HepG2 (cell line): ENCODE measurements at regions not wholly inside any gene's neighbourhood (a gene's known extent, or its start where the extent isn't known, plus 50 kb on each side); places are given as distances from the start of the nearest gene placed in this dataset.

ENCODE experiments used
- ATAC-seq: fragments of 200-7000 bp; cut with Tn5 transposase; 3 replicates; pipeline ENCODE4 v1.9.1; 2020; ENCODE audit warnings: mild to moderate bottlenecking, moderate library complexity
- BruUV-seq: library from RNA; stranded (reverse); fragments of 400-500 nt; replicated peaks from 2 replicates; lab custom pipeline; 2021; lab: Mats Ljungman, UMichigan
- CTCF ChIA-PET: fragments of 300-600 bp; formaldehyde crosslinking; extraction: SDS; loops from one replicate; lab custom pipeline; 2021; ENCODE audit warnings: low total read pairs, inconsistent platforms, low intra/inter-chr PET ratio; lab: Yijun Ruan, JAX
- POLR2A ChIA-PET: fragments of 350-600 bp; sonication (Branson Sonifier 250); formaldehyde crosslinking; loops from one replicate; lab custom pipeline; 2020; ENCODE audit warnings: antibody characterized with exemption, inconsistent platforms; lab: Yijun Ruan, JAX
- DNase-seq: peaks from one replicate; pipeline ENCODE4 v3.0.0-alpha.2; 2015; ENCODE audit warnings: low spot score
- FAIRE-seq: peaks from 3 replicates; lab custom pipeline; 2011; peaks lifted over from hg19 to GRCh38; lab: Jason Lieb, UNC
- H2AFZ ChIP-seq: one replicate; pipeline ENCODE4 v1.6.1; 2011; ENCODE audit warnings: low read length, inconsistent platforms
- H3K27ac ChIP-seq: fragments of 300-600 bp; 3 replicates; pipeline ENCODE4 v1.8.0; 2011; ENCODE audit warnings: mixed run types, mild to moderate bottlenecking, mixed read lengths, low read length, inconsistent platforms; ENCODE audit not compliant: insufficient read depth; ENCODE audit errors: extremely low read length
- H3K27me3 ChIP-seq, 2 experiments: fragments of 200-600 bp in 1 of 2; 2 replicates in 1 of 2; 3 replicates in 1 of 2; pipeline versions ENCODE4 v1.6.0 to v1.8.0; 2011; ENCODE audit warnings: low read length in 2 of 2, mild to moderate bottlenecking in 2 of 2, moderate library complexity in 2 of 2, inconsistent platforms in 1 of 2; ENCODE audit not compliant: insufficient read depth in 2 of 2, control insufficient read depth in 1 of 2
- H3K36me3 ChIP-seq, 2 experiments: fragments of 200-600 bp in 1 of 2; replicated peaks in 1 of 2; 2 replicates in 1 of 2; 3 replicates in 1 of 2; pipeline versions ENCODE4 v1.5.1 to v1.8.0; 2011; ENCODE audit warnings: low read length in 2 of 2, inconsistent platforms in 1 of 2; ENCODE audit not compliant: insufficient read depth in 2 of 2, control insufficient read depth in 1 of 2
- H3K4me1 ChIP-seq: 2 replicates; pipeline ENCODE4 v1.5.1; 2012; ENCODE audit warnings: low read length, inconsistent platforms; ENCODE audit not compliant: insufficient read depth
- H3K4me2 ChIP-seq: 2 replicates; pipeline ENCODE4 v1.6.0; 2011; ENCODE audit warnings: low read depth, low read length, inconsistent platforms
- H3K4me3 ChIP-seq, 3 experiments: fragments of 200-600 bp in 1 of 3; sonication (generic), shearing (Covaris generic) in 1 of 3; replicated peaks in 1 of 3; 2 replicates each; pipeline ENCODE4 v1.5.1; 2011 to 2016; ENCODE audit warnings: low read length in 3 of 3, inconsistent platforms in 2 of 3, low read depth in 2 of 3, mild to moderate bottlenecking in 2 of 3, control low read depth in 1 of 3, mixed read lengths in 1 of 3; ENCODE audit not compliant: insufficient read depth in 1 of 3
- H3K79me2 ChIP-seq: one replicate; pipeline ENCODE4 v1.6.1; 2011; ENCODE audit warnings: low read length, inconsistent platforms; ENCODE audit not compliant: insufficient read depth
- H3K9ac ChIP-seq: 2 replicates; pipeline ENCODE4 v1.6.0; 2011; ENCODE audit warnings: mild to moderate bottlenecking, low read depth, low read length, inconsistent platforms; ENCODE audit not compliant: insufficient read depth
- H3K9me3 ChIP-seq: 2 replicates; pipeline ENCODE4 v1.5.1; 2012; ENCODE audit warnings: mild to moderate bottlenecking, low read length
- H4K20me1 ChIP-seq: 2 replicates; pipeline ENCODE4 v1.6.0; 2011; ENCODE audit warnings: inconsistent platforms, mild to moderate bottlenecking, low read length, moderate library complexity; ENCODE audit not compliant: insufficient read depth
- HMGA1 ChIP-seq: sonication (generic); formaldehyde crosslinking; conservative IDR thresholded peaks from 2 replicates; pipeline ENCODE4 v1.4.0; 2020; ENCODE audit warnings: missing genetic modification reagents
- JDP2 ChIP-seq: sonication (generic); formaldehyde crosslinking; IDR thresholded peaks from 2 replicates; pipeline ENCODE4 v1.8.1; 2022; ENCODE audit warnings: missing genetic modification reagents, borderline replicate concordance
- RELA ChIP-seq: sonication (generic); formaldehyde crosslinking; IDR thresholded peaks from 2 replicates; pipeline ENCODE4 v1.4.0; 2020; ENCODE audit warnings: missing genetic modification reagents
- RFX5 ChIP-seq: IDR thresholded peaks from 2 replicates; pipeline ENCODE4 v1.6.1; 2011; ENCODE audit warnings: low read depth, low read length, improper control_type of control experiment
- RXRB ChIP-seq: IDR thresholded peaks from 2 replicates; pipeline ENCODE4 v1.6.1; 2016; ENCODE audit warnings: borderline replicate concordance, missing genetic modification reagents, missing compliant biosample characterization
- SCMH1 ChIP-seq: sonication (generic); formaldehyde crosslinking; IDR thresholded peaks from 2 replicates; pipeline ENCODE4 v1.9.0; 2021; ENCODE audit warnings: missing genetic modification reagents, mild to moderate bottlenecking, borderline replicate concordance
- SKI ChIP-seq: fragments of 450-650 bp; IDR thresholded peaks from one replicate; pipeline ENCODE4 v1.6.1; 2018; ENCODE audit warnings: mild to moderate bottlenecking; ENCODE audit not compliant: partially characterized antibody
- TCF7 ChIP-seq: sonication (generic); IDR thresholded peaks from 2 replicates; pipeline ENCODE4 v1.6.1; 2016; ENCODE audit warnings: antibody characterized with exemption, low read depth
- TIGD3 ChIP-seq: sonication (generic); formaldehyde crosslinking; IDR thresholded peaks from 2 replicates; pipeline ENCODE4 v1.5.1; 2020; ENCODE audit warnings: mild to moderate bottlenecking, missing genetic modification reagents, borderline replicate concordance
- ZBTB10 ChIP-seq: sonication (generic); formaldehyde crosslinking; IDR thresholded peaks from 2 replicates; pipeline ENCODE4 v1.4.0; 2020; ENCODE audit warnings: missing genetic modification reagents, borderline replicate concordance
- ZNF276 ChIP-seq: sonication (generic); formaldehyde crosslinking; IDR thresholded peaks from 2 replicates; pipeline ENCODE4 v1.4.0; 2020; ENCODE audit warnings: mild to moderate bottlenecking, low read depth, missing genetic modification reagents
- ZNF296 ChIP-seq: sonication (generic); formaldehyde crosslinking; conservative IDR thresholded peaks from 2 replicates; pipeline ENCODE4 v1.5.0; 2020; ENCODE audit warnings: mild to moderate bottlenecking, missing genetic modification reagents
- ZNF343 ChIP-seq: sonication (generic); formaldehyde crosslinking; IDR thresholded peaks from 2 replicates; pipeline ENCODE4 v1.4.0; 2020; ENCODE audit warnings: mild to moderate bottlenecking, missing genetic modification reagents
- WGBS: methylation state at CpG from one replicate; pipeline ENCODE4 v1.1.6; 2017; ENCODE audit warnings: low lambda C conversion rate; 5-methylcytosine and 5-hydroxymethylcytosine counted together
- in situ Hi-C: cut with HindIII; loops from 2 replicates; pipeline ENCODE4 v1.10.0; 2017; ENCODE audit warnings: low pct_unique_long_range_greater_than_20kb; ENCODE audit not compliant: extremely low pct_ligation_motif_present
- intact Hi-C: fragments of 100-400 bp; cut with micrococcal nuclease; formaldehyde crosslinking; loops from one replicate; pipeline ENCODE4 v1.10.0; 2022; ENCODE audit not compliant: unreplicated experiment

- no peak for TF ChIP-seq ZNF276 (CRISPR knock-in tag)
- TF ChIP-seq SCMH1 (CRISPR knock-in tag) = no peak
- TF ChIP-seq ZNF343 = no peak
- POLR2A ChIA-PET = no interaction called here
- intact Hi-C loops (no loop called here), in situ Hi-C loops (no loop called here)
- FAIRE-seq (no peak), ATAC-seq (no peak), DNase-seq (no peak)
- Histone ChIP-seq H3K9ac (no peak overlapping the region), H2AFZ (no peak overlapping the region), H3K4me2 (no peak overlapping the region), H3K36me3 (no peaks in the 10 kb centered on the region), H4K20me1 (no peaks in the 10 kb centered on the region), H3K4me3 (no peak overlapping the region), H3K79me2 (no peaks in the 10 kb centered on the region), H3K27ac (no peak overlapping the region), H3K27me3 (peaks cover 1 to 23% of the 10 kb centered on the region in 2 experiments; a peak in 2 of 5 replicates), H3K9me3 (no peaks in the 10 kb centered on the region), H3K4me1 (no peaks in the 10 kb centered on the region)
- WGBS = 47% methylated on average over 3 of the region's 4 CpGs
- no TSS peak for BruUV-seq
- CTCF ChIA-PET = no interaction called here
These were observed 113.2 kb downstream of the VAPA start for GRCh38 chr18:10027031-10027430.

GRCh38 chr18:10027461-10027860 is 113.6 kb downstream of the VAPA start:
- H3K4me2 ChIP-seq = no peak overlapping the region
- no peaks in the 10 kb centered on the region for H3K9me3 ChIP-seq
- intact Hi-C loops = no loop called here
- in situ Hi-C loops = no loop called here
- no TSS peak for BruUV-seq
- H3K9ac ChIP-seq = no peak overlapping the region
- no peak overlapping the region for H3K4me3 ChIP-seq
- H3K27ac ChIP-seq = no peak overlapping the region
- ATAC-seq (no peak), FAIRE-seq (no peak), DNase-seq (no peak)
- H3K79me2 ChIP-seq = no peaks in the 10 kb centered on the region
- ChIA-PET POLR2A (no interaction called here), CTCF (no interaction called here)
- H3K4me1 ChIP-seq = no peaks in the 10 kb centered on the region
- H4K20me1 ChIP-seq = no peaks in the 10 kb centered on the region
- no peak overlapping the region for H2AFZ ChIP-seq
- WGBS = 23% methylated on average over 3 of the region's 3 CpGs
- H3K36me3 ChIP-seq = no peaks in the 10 kb centered on the region
- peaks cover 1 to 23% of the 10 kb centered on the region in 2 experiments; a peak in 2 of 5 replicates for H3K27me3 ChIP-seq
- TF ChIP-seq HMGA1 (CRISPR knock-in tag) (no peak), RXRB (CRISPR knock-in tag) (no peak), TCF7 (no peak), SKI (no peak), ZBTB10 (CRISPR knock-in tag) (no peak), TIGD3 (CRISPR knock-in tag) (no peak), ZNF296 (CRISPR knock-in tag) (no peak), JDP2 (CRISPR knock-in tag) (no peak), RELA (CRISPR knock-in tag) (no peak), RFX5 (no peak)
